ENCODE measurements at regions not wholly inside any gene's neighbourhood (a gene's known extent, or its start where the extent isn't known, plus 50 kb on each side); places are given as distances from the start of the nearest gene placed in this dataset.

DNA sequence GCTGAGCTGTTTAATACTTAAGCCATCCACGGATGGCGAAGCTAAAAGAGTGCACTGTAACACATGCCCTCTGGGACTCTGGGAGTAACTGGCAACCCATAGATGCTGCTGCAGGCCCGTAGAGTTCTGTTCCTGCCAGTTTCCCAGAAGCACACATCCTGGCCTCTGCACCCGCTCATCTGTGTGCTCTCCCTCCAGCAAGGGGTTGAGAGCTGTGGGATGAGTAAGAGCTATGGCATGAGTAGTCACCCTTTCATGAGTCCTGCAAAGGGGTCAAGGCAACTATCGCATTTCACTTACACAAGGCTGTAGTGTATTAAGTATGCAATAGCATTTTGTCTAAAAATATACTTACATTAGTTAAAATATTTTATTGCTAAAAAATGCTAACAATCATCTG is 1341.8 kb upstream of the NXPH2 start:
- TF ChIP-seq, protein P1, sequence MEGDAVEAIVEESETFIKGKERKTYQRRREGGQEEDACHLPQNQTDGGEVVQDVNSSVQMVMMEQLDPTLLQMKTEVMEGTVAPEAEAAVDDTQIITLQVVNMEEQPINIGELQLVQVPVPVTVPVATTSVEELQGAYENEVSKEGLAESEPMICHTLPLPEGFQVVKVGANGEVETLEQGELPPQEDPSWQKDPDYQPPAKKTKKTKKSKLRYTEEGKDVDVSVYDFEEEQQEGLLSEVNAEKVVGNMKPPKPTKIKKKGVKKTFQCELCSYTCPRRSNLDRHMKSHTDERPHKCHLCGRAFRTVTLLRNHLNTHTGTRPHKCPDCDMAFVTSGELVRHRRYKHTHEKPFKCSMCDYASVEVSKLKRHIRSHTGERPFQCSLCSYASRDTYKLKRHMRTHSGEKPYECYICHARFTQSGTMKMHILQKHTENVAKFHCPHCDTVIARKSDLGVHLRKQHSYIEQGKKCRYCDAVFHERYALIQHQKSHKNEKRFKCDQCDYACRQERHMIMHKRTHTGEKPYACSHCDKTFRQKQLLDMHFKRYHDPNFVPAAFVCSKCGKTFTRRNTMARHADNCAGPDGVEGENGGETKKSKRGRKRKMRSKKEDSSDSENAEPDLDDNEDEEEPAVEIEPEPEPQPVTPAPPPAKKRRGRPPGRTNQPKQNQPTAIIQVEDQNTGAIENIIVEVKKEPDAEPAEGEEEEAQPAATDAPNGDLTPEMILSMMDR (IDR thresholded peaks at IDR 0.05; ENCODE audit: low read depth, low read length, missing input control) = no peak
- TF ChIP-seq YY1 (IDR thresholded peaks at IDR 0.05) (no peak), RXRA (IDR thresholded peaks at IDR 0.05) (no peak), JUND (IDR thresholded peaks at IDR 0.05) (no peak), SP1 (IDR thresholded peaks at IDR 0.05) (no peak), HNF4A (conservative IDR thresholded peaks at IDR 0.05) (no peak), TAF1 (conservative IDR thresholded peaks at IDR 0.05) (no peak), EGR1 (IDR thresholded peaks at IDR 0.05; ENCODE audit: low read depth in 2 of 2) (no peak), RAD21 (IDR thresholded peaks at IDR 0.05) (no peak)
- TF ChIP-seq, protein P2, sequence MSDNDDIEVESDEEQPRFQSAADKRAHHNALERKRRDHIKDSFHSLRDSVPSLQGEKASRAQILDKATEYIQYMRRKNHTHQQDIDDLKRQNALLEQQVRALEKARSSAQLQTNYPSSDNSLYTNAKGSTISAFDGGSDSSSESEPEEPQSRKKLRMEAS (IDR thresholded peaks at IDR 0.05) = no peak
- TF ChIP-seq, protein P3, sequence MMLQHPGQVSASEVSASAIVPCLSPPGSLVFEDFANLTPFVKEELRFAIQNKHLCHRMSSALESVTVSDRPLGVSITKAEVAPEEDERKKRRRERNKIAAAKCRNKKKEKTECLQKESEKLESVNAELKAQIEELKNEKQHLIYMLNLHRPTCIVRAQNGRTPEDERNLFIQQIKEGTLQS (IDR thresholded peaks at IDR 0.05) = no peak
- TF ChIP-seq, protein P4, sequence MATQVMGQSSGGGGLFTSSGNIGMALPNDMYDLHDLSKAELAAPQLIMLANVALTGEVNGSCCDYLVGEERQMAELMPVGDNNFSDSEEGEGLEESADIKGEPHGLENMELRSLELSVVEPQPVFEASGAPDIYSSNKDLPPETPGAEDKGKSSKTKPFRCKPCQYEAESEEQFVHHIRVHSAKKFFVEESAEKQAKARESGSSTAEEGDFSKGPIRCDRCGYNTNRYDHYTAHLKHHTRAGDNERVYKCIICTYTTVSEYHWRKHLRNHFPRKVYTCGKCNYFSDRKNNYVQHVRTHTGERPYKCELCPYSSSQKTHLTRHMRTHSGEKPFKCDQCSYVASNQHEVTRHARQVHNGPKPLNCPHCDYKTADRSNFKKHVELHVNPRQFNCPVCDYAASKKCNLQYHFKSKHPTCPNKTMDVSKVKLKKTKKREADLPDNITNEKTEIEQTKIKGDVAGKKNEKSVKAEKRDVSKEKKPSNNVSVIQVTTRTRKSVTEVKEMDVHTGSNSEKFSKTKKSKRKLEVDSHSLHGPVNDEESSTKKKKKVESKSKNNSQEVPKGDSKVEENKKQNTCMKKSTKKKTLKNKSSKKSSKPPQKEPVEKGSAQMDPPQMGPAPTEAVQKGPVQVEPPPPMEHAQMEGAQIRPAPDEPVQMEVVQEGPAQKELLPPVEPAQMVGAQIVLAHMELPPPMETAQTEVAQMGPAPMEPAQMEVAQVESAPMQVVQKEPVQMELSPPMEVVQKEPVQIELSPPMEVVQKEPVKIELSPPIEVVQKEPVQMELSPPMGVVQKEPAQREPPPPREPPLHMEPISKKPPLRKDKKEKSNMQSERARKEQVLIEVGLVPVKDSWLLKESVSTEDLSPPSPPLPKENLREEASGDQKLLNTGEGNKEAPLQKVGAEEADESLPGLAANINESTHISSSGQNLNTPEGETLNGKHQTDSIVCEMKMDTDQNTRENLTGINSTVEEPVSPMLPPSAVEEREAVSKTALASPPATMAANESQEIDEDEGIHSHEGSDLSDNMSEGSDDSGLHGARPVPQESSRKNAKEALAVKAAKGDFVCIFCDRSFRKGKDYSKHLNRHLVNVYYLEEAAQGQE (IDR thresholded peaks at IDR 0.05) = no peak

All from liver (tissue), 3 donors.